ENCODE measurements at regions not wholly inside any gene's neighbourhood (a gene's known extent, or its start where the extent isn't known, plus 50 kb on each side); places are given as distances from the start of the nearest gene placed in this dataset.
"Not testable (repeated sequence)": the region's sequence is repeated elsewhere in the genome, so short reads cannot be mapped to it uniquely, and the experiment has no call there.

DNA sequence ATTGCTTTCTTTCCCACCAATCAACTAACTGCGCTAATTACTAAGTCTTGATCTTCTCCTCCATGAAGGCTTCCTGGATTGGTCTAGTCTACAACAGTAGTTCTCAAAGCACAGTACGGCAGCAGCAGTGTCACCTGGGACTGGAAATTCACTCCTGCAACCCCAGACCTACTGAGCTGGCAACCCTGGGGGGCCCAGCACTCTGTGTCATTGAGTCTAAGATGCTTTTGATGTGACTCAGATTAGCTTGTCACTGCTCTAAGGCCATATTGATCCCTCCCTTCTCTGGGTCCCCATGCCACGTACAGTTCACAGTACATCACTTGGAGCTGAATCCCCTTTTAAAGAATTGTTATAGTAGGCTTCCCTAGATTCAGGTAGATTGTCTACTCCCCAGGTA is 65.7 kb upstream of the KMT2C start:
- TF ChIP-seq, protein P1, sequence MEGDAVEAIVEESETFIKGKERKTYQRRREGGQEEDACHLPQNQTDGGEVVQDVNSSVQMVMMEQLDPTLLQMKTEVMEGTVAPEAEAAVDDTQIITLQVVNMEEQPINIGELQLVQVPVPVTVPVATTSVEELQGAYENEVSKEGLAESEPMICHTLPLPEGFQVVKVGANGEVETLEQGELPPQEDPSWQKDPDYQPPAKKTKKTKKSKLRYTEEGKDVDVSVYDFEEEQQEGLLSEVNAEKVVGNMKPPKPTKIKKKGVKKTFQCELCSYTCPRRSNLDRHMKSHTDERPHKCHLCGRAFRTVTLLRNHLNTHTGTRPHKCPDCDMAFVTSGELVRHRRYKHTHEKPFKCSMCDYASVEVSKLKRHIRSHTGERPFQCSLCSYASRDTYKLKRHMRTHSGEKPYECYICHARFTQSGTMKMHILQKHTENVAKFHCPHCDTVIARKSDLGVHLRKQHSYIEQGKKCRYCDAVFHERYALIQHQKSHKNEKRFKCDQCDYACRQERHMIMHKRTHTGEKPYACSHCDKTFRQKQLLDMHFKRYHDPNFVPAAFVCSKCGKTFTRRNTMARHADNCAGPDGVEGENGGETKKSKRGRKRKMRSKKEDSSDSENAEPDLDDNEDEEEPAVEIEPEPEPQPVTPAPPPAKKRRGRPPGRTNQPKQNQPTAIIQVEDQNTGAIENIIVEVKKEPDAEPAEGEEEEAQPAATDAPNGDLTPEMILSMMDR (IDR thresholded peaks at IDR 0.05; ENCODE audit: extremely low read depth, missing control alignments): no peak
- DNase-seq (ENCODE audit: low spot score): no peak

DNA sequence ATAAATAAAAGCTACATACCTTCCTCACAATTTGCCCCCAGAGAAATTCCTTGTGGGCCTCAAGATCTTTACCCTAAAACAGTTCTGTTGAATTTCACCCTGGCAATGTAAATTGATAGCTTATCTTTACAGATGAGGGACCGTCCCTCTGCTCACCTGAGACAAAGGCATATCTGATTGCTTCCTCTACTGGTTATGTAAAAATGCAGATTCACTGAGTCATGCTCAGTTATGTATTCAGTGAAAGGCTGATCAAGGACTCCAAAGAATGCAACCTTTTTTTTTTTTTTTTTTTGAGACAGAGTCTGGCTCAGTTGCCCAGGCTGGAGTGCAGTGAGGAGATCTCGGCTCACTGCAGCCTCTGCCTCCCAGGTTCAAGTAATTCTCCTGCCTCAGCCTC is 64.2 kb upstream of the KMT2C start:
- not testable (repeated sequence) for DNase-seq (ENCODE audit: low spot score)

DNA sequence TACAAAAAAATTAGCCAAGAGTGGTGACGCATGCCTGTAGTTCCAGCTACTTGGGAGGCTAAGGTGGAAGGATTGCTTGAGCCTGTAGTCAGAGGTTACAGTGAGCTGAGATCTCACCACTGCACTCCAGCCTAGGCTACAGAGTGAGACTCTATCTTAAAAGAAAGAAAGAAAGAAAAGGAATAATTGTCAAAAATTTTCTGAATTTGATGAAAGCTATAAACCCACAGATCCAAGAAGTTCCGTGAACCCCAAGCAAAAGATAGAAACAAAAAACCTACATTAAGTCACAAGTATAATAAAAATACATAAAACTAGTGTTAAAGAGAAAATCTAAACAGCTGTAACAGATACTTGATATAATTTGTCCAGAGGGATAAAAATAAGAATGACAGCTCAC is 60.1 kb upstream of the KMT2C start:
- DNase-seq (ENCODE audit: low spot score): no peak
- TF ChIP-seq, protein P1 (IDR thresholded peaks at IDR 0.05; ENCODE audit: extremely low read depth, missing control alignments): no peak

DNA sequence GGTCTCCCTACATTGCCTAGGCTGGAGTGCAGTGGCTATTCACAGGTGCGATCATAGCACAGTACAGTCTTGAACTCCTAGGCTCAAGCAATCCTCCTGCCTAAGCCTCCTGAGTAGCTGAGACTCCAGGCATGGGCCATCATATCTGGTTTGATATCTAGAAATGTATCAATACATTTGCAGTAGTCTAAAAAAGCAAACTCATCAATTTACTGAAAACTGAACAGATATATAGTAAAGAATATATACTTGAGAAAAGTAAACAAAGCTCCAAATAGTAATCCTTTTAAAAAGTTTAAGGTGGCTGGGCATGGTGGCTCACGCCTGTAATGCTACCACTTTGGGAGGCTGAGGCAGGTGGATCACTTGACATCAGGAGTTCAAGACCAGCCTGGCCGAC is 57.1 kb upstream of the KMT2C start:
- no peak for DNase-seq (ENCODE audit: low spot score)
- TF ChIP-seq, protein P1 (IDR thresholded peaks at IDR 0.05; ENCODE audit: extremely low read depth, missing control alignments): no peak

DNA sequence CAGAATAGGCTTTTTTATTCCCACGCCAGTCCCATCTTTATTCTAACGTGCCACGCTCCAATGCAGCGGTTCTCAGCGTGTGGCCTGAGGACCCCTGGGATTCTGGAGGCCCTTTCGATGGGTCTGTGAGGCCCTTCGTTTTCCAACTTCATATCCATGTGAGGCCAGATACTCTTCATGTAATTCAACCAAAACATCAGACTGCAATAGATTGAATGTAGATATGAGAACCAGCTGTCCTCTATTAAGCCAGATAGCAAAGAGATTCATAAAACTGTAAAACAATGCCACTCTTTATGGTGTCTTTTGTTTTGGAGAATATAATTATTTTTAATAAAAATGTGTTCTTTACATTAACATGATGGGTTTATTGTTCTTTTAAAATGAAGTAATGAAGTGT is 53.2 kb upstream of the KMT2C start:
- TF ChIP-seq, protein P1 (IDR thresholded peaks at IDR 0.05; ENCODE audit: extremely low read depth, missing control alignments): no peak
- no peak for DNase-seq (ENCODE audit: low spot score)

DNA sequence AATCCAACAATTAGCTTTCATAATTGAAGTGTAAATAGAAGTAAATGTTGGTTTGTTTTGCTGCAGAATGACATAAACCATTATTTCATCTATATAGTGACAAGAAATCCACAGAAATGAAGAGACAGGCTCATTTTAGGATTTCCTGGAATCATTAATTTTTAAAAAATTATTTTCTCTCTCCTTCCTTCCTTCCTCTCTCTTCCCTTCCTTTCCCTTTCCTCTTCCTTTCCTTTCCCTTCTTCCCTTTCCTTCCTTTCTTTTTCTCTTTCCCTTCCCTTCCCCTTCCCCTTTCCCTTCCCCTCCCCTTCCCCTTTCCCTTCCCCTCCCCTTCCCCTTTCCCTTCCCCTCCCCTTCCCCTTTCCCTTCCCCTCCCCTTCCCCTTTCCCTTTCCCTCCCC is 51.2 kb upstream of the KMT2C start:
- no peak for DNase-seq (ENCODE audit: low spot score)
- TF ChIP-seq, protein P1 (IDR thresholded peaks at IDR 0.05; ENCODE audit: extremely low read depth, missing control alignments): no peak

DNA sequence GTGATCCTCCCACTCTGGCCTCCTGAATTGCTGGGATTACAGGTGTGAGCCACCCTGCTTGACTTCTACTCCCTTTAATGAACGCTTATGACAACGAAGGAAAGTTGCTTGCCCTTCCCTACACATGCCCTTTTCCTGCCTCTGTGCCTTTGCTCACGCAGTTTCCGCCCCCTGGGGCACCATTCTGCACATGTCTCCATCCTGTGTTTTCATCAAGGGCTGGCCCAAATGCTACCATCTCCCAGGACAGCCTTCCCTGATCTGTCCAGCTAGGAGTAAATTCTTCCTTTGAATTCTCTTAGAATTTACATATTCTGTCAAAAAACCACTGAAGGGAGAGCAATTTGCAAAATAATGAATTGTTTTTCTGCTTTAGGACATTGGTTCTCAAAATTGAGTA is 50.0 kb upstream of the KMT2C start:
- TF ChIP-seq, protein P1 (IDR thresholded peaks at IDR 0.05; ENCODE audit: extremely low read depth, missing control alignments): no peak
- no peak for DNase-seq (ENCODE audit: low spot score)
